Neural cell (in vitro differentiated cells): ENCODE measurements at regions not wholly inside any gene's neighbourhood (a gene's known extent, or its start where the extent isn't known, plus 50 kb on each side); places are given as distances from the start of the nearest gene placed in this dataset.

Experiments
- H2AFZ ChIP-seq: fragments of 200-600, 300-800 bp; sonication (generic), shearing (Covaris generic); 2 replicates; pipeline ENCODE4 v1.6.0; 2014; ENCODE audit warnings: low read depth, mild to moderate bottlenecking, antibody characterized with exemption, low read length, moderate library complexity
- H3F3A ChIP-seq: fragments of 200-600 bp; shearing (Covaris generic); 2 replicates; pipeline ENCODE4 v1.6.1; 2016; ENCODE audit warnings: mild to moderate bottlenecking, moderate library complexity, mixed read lengths, antibody characterized with exemption, low read length; ENCODE audit not compliant: insufficient read depth, poor library complexity, severe bottlenecking
- H3K27ac ChIP-seq: fragments of 200-600, 300-800 bp; sonication (generic), shearing (Covaris generic); 2 replicates; pipeline ENCODE4 v1.5.1; 2014; ENCODE audit warnings: mild to moderate bottlenecking, low read length, moderate library complexity
- H3K27me3 ChIP-seq: fragments of 300-800, 200-600 bp; sonication (generic), shearing (Covaris generic); 2 replicates; pipeline ENCODE4 v1.6.0; 2014; ENCODE audit warnings: mild to moderate bottlenecking, low read depth, low read length, moderate library complexity; ENCODE audit not compliant: insufficient read depth
- H3K36me3 ChIP-seq: fragments of 300-800, 200-600 bp; sonication (generic), shearing (Covaris generic); 2 replicates; pipeline ENCODE4 v1.5.1; 2014; ENCODE audit warnings: mild to moderate bottlenecking, antibody characterized with exemption, low read length, moderate library complexity; ENCODE audit not compliant: insufficient read depth
- H3K4me2 ChIP-seq: fragments of 300-800, 200-600 bp; sonication (generic), shearing (Covaris generic); 2 replicates; pipeline ENCODE4 v1.6.0; 2014; ENCODE audit warnings: mild to moderate bottlenecking, low read length
- H3K4me3 ChIP-seq: fragments of 300-800, 200-600 bp; sonication (generic), shearing (Covaris generic); 2 replicates; pipeline ENCODE4 v1.5.1; 2014; ENCODE audit warnings: mild to moderate bottlenecking, low read length, moderate library complexity
- H3K79me2 ChIP-seq: fragments of 200-600 bp; shearing (Covaris generic); replicated peaks from 2 replicates; pipeline ENCODE4 v1.6.0; 2014; ENCODE audit warnings: mild to moderate bottlenecking, low read length, moderate library complexity; ENCODE audit not compliant: insufficient read depth
- H3K9ac ChIP-seq: fragments of 300-800, 200-600 bp; sonication (generic), shearing (Covaris generic); 2 replicates; pipeline ENCODE4 v1.6.1; 2016; ENCODE audit warnings: mild to moderate bottlenecking, low read length, mixed read lengths
- H3K9me2 ChIP-seq: fragments of 200-600 bp; shearing (Covaris generic); 2 replicates; pipeline ENCODE4 v1.6.1; 2016; ENCODE audit warnings: mild to moderate bottlenecking, low read length, mixed read lengths; ENCODE audit not compliant: insufficient read depth
- H3K9me3 ChIP-seq: fragments of 200-600, 300-800 bp; sonication (generic), shearing (Covaris generic); 2 replicates; pipeline ENCODE4 v1.6.1; 2016; ENCODE audit warnings: mild to moderate bottlenecking, mixed run types, low read length, moderate library complexity, mixed read lengths
- H4K20me1 ChIP-seq: fragments of 200-600 bp; shearing (Covaris generic); 2 replicates; pipeline ENCODE4 v1.6.1; 2016; ENCODE audit warnings: mild to moderate bottlenecking, mixed run types; ENCODE audit not compliant: insufficient read depth
- EP300 ChIP-seq: fragments of 450-650 bp; conservative IDR thresholded peaks from 2 replicates; pipeline ENCODE4 v1.6.1; 2014; ENCODE audit warnings: antibody characterized with exemption, mild to moderate bottlenecking, moderate library complexity; ENCODE audit not compliant: poor library complexity, severe bottlenecking
- EZH2 ChIP-seq: fragments of 200-600, 300-800 bp; shearing (Covaris generic), sonication (generic); IDR thresholded peaks from 2 replicates; pipeline ENCODE4 v1.6.1; 2014; ENCODE audit warnings: antibody characterized with exemption, low read length, borderline replicate concordance, mild to moderate bottlenecking; ENCODE audit not compliant: insufficient read depth, poor library complexity, severe bottlenecking
- MXI1 ChIP-seq: fragments of 450-650 bp; conservative IDR thresholded peaks from 2 replicates; pipeline ENCODE4 v1.6.1; 2014; ENCODE audit warnings: antibody characterized with exemption, mild to moderate bottlenecking; ENCODE audit not compliant: poor library complexity, severe bottlenecking
- POLR2AphosphoS5 ChIP-seq: IDR thresholded peaks from 2 replicates; pipeline ENCODE4 v1.6.1; 2012
- RAD21 ChIP-seq: fragments of 450-650 bp; conservative IDR thresholded peaks from 2 replicates; pipeline ENCODE4 v1.6.1; 2014; ENCODE audit warnings: antibody characterized with exemption, mild to moderate bottlenecking, moderate library complexity
- SMC3 ChIP-seq: fragments of 450-650 bp; conservative IDR thresholded peaks from 2 replicates; pipeline ENCODE4 v1.6.1; 2014; ENCODE audit warnings: antibody characterized with exemption, mild to moderate bottlenecking, moderate library complexity; ENCODE audit not compliant: poor library complexity
- TAF1 ChIP-seq: IDR thresholded peaks from 2 replicates; pipeline ENCODE4 v1.6.1; 2012; ENCODE audit warnings: low read depth
- TF ChIP-seq, protein P1 (sequence below): IDR thresholded peaks from 2 replicates; pipeline ENCODE4 v1.6.1; 2012; ENCODE audit warnings: borderline replicate concordance
- TF ChIP-seq, protein P2 (sequence below): fragments of 450-650 bp; IDR thresholded peaks from 2 replicates; pipeline ENCODE4 v1.5.1; 2014; ENCODE audit warnings: antibody characterized with exemption, mild to moderate bottlenecking, moderate library complexity; ENCODE audit not compliant: poor library complexity, severe bottlenecking

DNA sequence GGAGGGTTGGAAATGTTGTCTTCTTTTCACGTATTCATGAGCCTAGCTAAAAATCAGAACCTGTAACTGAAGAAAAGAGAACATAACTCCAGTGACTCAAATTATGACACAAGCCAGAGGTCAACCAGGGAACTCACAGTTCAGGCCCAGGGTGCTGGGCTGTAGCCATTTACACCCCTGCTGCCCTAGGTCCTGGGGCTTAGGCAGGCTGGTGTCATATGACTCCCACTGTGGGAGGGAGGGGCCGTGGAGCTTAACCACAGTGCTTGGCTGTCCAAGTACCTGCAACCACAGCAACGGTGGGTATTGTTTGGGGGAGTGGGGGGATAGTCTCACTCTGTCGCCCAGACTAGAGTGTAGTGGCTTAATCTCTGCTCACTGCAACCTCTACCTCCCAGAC, 71.1 kb upstream of the AMZ2 start:
- H4K20me1 ChIP-seq = no peaks in the 10 kb centered on the region
- H3K4me2 ChIP-seq = no peak overlapping the region
- H2AFZ ChIP-seq = no peak overlapping the region
- no peaks in the 10 kb centered on the region for H3K36me3 ChIP-seq
- no peak for TF ChIP-seq SMC3
- no peak for TF ChIP-seq TAF1
- no peaks in the 10 kb centered on the region for H3K9me3 ChIP-seq
- H3K9me2 ChIP-seq = no peaks in the 10 kb centered on the region
- no peaks in the 10 kb centered on the region for H3F3A ChIP-seq
- no peak overlapping the region for H3K4me3 ChIP-seq
- H3K27me3 ChIP-seq = no peaks in the 10 kb centered on the region
- H3K27ac ChIP-seq = no peak overlapping the region
- no peak overlapping the region for H3K9ac ChIP-seq
- H3K79me2 ChIP-seq = no peaks in the 10 kb centered on the region

DNA sequence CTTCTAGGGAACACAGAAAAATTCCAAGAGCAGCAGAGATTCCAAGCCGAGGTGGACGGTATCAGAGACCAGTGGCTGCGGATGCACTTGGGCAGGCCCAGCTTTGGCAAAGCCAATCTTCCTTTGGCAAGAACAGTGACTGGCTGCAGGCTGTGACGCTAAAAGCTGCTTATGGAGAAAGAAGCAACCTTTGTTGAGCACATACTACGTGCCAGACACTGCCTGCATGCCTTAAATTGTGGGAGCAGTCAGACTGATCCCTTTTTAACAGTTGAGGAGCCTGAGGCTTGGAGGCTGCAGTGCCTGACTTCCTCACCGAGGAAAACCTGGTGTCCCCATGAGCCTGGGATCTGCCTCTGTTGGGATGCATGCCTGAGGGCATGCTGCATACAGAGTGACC, 69.0 kb upstream of the AMZ2 start:
- H3K27me3 ChIP-seq = no peaks in the 10 kb centered on the region
- H4K20me1 ChIP-seq = no peaks in the 10 kb centered on the region
- TF ChIP-seq, protein P1, sequence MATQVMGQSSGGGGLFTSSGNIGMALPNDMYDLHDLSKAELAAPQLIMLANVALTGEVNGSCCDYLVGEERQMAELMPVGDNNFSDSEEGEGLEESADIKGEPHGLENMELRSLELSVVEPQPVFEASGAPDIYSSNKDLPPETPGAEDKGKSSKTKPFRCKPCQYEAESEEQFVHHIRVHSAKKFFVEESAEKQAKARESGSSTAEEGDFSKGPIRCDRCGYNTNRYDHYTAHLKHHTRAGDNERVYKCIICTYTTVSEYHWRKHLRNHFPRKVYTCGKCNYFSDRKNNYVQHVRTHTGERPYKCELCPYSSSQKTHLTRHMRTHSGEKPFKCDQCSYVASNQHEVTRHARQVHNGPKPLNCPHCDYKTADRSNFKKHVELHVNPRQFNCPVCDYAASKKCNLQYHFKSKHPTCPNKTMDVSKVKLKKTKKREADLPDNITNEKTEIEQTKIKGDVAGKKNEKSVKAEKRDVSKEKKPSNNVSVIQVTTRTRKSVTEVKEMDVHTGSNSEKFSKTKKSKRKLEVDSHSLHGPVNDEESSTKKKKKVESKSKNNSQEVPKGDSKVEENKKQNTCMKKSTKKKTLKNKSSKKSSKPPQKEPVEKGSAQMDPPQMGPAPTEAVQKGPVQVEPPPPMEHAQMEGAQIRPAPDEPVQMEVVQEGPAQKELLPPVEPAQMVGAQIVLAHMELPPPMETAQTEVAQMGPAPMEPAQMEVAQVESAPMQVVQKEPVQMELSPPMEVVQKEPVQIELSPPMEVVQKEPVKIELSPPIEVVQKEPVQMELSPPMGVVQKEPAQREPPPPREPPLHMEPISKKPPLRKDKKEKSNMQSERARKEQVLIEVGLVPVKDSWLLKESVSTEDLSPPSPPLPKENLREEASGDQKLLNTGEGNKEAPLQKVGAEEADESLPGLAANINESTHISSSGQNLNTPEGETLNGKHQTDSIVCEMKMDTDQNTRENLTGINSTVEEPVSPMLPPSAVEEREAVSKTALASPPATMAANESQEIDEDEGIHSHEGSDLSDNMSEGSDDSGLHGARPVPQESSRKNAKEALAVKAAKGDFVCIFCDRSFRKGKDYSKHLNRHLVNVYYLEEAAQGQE = no peak
- no peak for TF ChIP-seq POLR2AphosphoS5
- TF ChIP-seq SMC3 = no peak
- no peak for TF ChIP-seq EP300
- no peak for TF ChIP-seq TAF1
- no peak for TF ChIP-seq RAD21
- TF ChIP-seq MXI1 = no peak
- TF ChIP-seq EZH2 = no peak
- H3K27ac ChIP-seq = no peak overlapping the region
- H3K36me3 ChIP-seq = no peaks in the 10 kb centered on the region
- no peak overlapping the region for H2AFZ ChIP-seq
- no peaks in the 10 kb centered on the region for H3K79me2 ChIP-seq
- H3K9ac ChIP-seq = no peak overlapping the region
- no peak overlapping the region for H3K4me2 ChIP-seq
- no peak overlapping the region for H3K4me3 ChIP-seq
- no peaks in the 10 kb centered on the region for H3K9me3 ChIP-seq
- no peaks in the 10 kb centered on the region for H3F3A ChIP-seq
- H3K9me2 ChIP-seq = no peaks in the 10 kb centered on the region

DNA sequence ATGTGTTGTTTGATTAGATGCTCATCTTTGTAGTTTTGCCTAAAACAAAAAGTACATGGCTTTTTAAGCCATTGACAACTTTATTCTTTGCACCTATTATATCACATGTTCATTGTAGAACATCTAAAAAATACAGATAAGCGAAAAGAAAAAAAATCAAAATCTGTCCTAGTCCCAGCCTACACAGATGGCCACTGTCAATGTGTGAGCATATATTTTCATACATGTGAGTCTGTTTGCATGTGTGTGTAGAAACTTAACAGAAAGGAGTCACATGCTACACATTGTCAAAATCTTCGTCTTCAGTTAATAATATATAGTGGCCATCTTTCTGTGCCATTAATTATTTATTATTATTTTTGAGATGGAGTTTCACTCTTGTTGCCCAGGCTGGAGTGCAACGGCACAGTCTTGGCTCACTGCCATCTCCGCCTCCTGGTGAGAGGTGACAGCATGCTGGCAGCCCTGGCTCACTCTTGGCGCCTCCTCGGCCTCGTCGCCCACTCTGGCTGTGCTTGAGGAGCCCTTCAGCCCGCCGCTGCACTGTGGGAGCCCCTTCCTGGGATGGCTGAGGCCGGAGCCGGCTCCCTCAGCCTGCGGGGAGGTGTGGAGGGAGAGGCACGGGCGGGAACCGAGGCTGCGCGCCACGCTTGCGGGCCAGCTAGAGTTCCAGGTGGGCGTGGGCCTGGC, 68.5 kb upstream of the AMZ2 start:
- Histone ChIP-seq H2AFZ (no peak overlapping the region), H3F3A (no peaks in the 10 kb centered on the region), H3K4me3 (no peak overlapping the region), H3K27me3 (no peaks in the 10 kb centered on the region), H3K4me2 (no peak overlapping the region), H3K36me3 (no peaks in the 10 kb centered on the region), H3K27ac (no peak overlapping the region), H3K9me2 (no peaks in the 10 kb centered on the region), H3K9ac (no peak overlapping the region), H3K9me3 (no peaks in the 10 kb centered on the region), H4K20me1 (no peaks in the 10 kb centered on the region), H3K79me2 (no peaks in the 10 kb centered on the region)
- TF ChIP-seq EZH2 (no peak), RAD21 (no peak), SMC3 (no peak), MXI1 (no peak), TAF1 (no peak), POLR2AphosphoS5 (no peak), EP300 (no peak)
- TF ChIP-seq, protein P1 = no peak
- TF ChIP-seq, protein P2, sequence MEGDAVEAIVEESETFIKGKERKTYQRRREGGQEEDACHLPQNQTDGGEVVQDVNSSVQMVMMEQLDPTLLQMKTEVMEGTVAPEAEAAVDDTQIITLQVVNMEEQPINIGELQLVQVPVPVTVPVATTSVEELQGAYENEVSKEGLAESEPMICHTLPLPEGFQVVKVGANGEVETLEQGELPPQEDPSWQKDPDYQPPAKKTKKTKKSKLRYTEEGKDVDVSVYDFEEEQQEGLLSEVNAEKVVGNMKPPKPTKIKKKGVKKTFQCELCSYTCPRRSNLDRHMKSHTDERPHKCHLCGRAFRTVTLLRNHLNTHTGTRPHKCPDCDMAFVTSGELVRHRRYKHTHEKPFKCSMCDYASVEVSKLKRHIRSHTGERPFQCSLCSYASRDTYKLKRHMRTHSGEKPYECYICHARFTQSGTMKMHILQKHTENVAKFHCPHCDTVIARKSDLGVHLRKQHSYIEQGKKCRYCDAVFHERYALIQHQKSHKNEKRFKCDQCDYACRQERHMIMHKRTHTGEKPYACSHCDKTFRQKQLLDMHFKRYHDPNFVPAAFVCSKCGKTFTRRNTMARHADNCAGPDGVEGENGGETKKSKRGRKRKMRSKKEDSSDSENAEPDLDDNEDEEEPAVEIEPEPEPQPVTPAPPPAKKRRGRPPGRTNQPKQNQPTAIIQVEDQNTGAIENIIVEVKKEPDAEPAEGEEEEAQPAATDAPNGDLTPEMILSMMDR = no peak
